A549 (cell line): ENCODE measurements at regions not wholly inside any gene's neighbourhood (a gene's known extent, or its start where the extent isn't known, plus 50 kb on each side); places are given as distances from the start of the nearest gene placed in this dataset.

Source experiments
- ATAC-seq, 2 experiments: fragments of 200-7000 bp in 1 of 2; fragments of >200 bp in 1 of 2; cut with Nextera tagmentation in 1 of 2; cut with Tn5 transposase in 1 of 2; 3 replicates each; pipeline versions ENCODE4 v1.8.0 to v1.9.1; 2018 to 2020; ENCODE audit warnings: mild to moderate bottlenecking in 1 of 2, moderate library complexity in 1 of 2
- CTCF ChIA-PET: fragments of 300-600 bp; sonication (Branson Sonifier 250); formaldehyde crosslinking; extraction: SDS; loops from one replicate; lab custom pipeline; 2021; ENCODE audit warnings: antibody characterized with exemption, inconsistent platforms; lab: Yijun Ruan, JAX
- POLR2A ChIA-PET: fragments of 350-600 bp; formaldehyde crosslinking; extraction: SDS; loops from one replicate; lab custom pipeline; 2021; ENCODE audit warnings: antibody characterized with exemption, inconsistent platforms; lab: Yijun Ruan, JAX
- DNase-seq, 2 experiments: peaks; one replicate each; pipeline versions ENCODE4 v3.0.0 to v3.0.0-alpha.2; 2011 to 2016; ENCODE audit warnings: low read depth in 1 of 2, low spot score in 1 of 2
- FAIRE-seq: peaks from 2 replicates; lab custom pipeline; 2011; peaks lifted over from hg19 to GRCh38; lab: Jason Lieb, UNC
- H3K27ac ChIP-seq, 2 experiments: fragments of >200 bp; sonication (Bioruptor Twin); formaldehyde crosslinking; 3 replicates each; pipeline ENCODE4 v1.5.1; 2016 to 2017
- H3K4me1 ChIP-seq: fragments of >200 bp; sonication (Bioruptor Twin); formaldehyde crosslinking; 3 replicates; pipeline ENCODE4 v1.6.1; 2016
- H3K4me2 ChIP-seq: fragments of >200 bp; sonication (Bioruptor Twin); formaldehyde crosslinking; 3 replicates; pipeline ENCODE4 v1.6.1; 2016
- H3K4me3 ChIP-seq: fragments of >200 bp; sonication (Bioruptor Twin); formaldehyde crosslinking; 3 replicates; pipeline ENCODE4 v1.5.1; 2016
- H3K9me3 ChIP-seq: fragments of >200 bp; sonication (Bioruptor Twin); formaldehyde crosslinking; 3 replicates; pipeline ENCODE4 v1.6.1; 2016
- BHLHE40 ChIP-seq: IDR thresholded peaks from 2 replicates; pipeline ENCODE4 v1.6.1; 2012; ENCODE audit warnings: low read depth, low read length, inconsistent platforms
- CBX8 ChIP-seq: fragments of 200-600 bp; sonication (generic); IDR thresholded peaks from 2 replicates; pipeline ENCODE4 v1.6.1; 2016
- CHD4 ChIP-seq: fragments of 200-600 bp; sonication (generic); IDR thresholded peaks from 2 replicates; pipeline ENCODE4 v1.6.1; 2016; ENCODE audit warnings: antibody characterized with exemption, mild to moderate bottlenecking, borderline replicate concordance
- E2F6 ChIP-seq: IDR thresholded peaks from 2 replicates; pipeline ENCODE4 v1.6.1; 2012; ENCODE audit warnings: low read depth, borderline replicate concordance
- EHMT2 ChIP-seq: fragments of 200-600 bp; sonication (generic); IDR thresholded peaks from 2 replicates; pipeline ENCODE4 v1.6.1; 2016; ENCODE audit warnings: antibody characterized with exemption, low read depth, mild to moderate bottlenecking, moderate library complexity
- EP300 ChIP-seq, 2 experiments: fragments of >200 bp; sonication (Bioruptor Twin); formaldehyde crosslinking; IDR thresholded peaks; 2 replicates in 1 of 2; 3 replicates in 1 of 2; pipeline ENCODE4 v1.6.1; 2016 to 2017
- ESRRA ChIP-seq: fragments of 150-350 bp; IDR thresholded peaks from 2 replicates; pipeline ENCODE4 v1.6.1; 2014; ENCODE audit warnings: mild to moderate bottlenecking, low read length, borderline replicate concordance
- GATA3 ChIP-seq: IDR thresholded peaks from 2 replicates; pipeline ENCODE4 v1.6.1; 2012; ENCODE audit warnings: borderline replicate concordance
- HEYL ChIP-seq: fragments of 250-450 bp; sonication (Bioruptor Pico); IDR thresholded peaks from 2 replicates; pipeline ENCODE4 v1.8.0; 2021; ENCODE audit warnings: mild to moderate bottlenecking, moderate library complexity
- HOXA7 ChIP-seq: fragments of 250-450 bp; sonication (Bioruptor Pico); IDR thresholded peaks from 2 replicates; pipeline ENCODE4 v1.5.0; 2020; ENCODE audit warnings: mild to moderate bottlenecking, moderate library complexity
- HOXB5 ChIP-seq: fragments of 250-450 bp; sonication (Bioruptor Pico); IDR thresholded peaks from 2 replicates; pipeline ENCODE4 v1.5.0; 2020; ENCODE audit warnings: mild to moderate bottlenecking, moderate library complexity
- JUN ChIP-seq, 2 experiments: fragments of >200 bp; sonication (Bioruptor Twin); formaldehyde crosslinking; IDR thresholded peaks; 2 replicates in 1 of 2; 3 replicates in 1 of 2; pipeline ENCODE4 v1.6.1; 2016 to 2017
- KDM1A ChIP-seq: fragments of 200-600 bp; sonication (generic); IDR thresholded peaks from 2 replicates; pipeline ENCODE4 v1.6.1; 2016; ENCODE audit warnings: low read depth, mild to moderate bottlenecking
- MAFK ChIP-seq: fragments of 450-650 bp; IDR thresholded peaks from 2 replicates; pipeline ENCODE4 v1.6.1; 2014; ENCODE audit not compliant: partially characterized antibody
- MAX ChIP-seq: IDR thresholded peaks from 2 replicates; pipeline ENCODE4 v1.6.1; 2012
- NPAS2 ChIP-seq: fragments of 250-450 bp; sonication (Bioruptor Pico); IDR thresholded peaks from 2 replicates; pipeline ENCODE4 v1.8.0; 2022; ENCODE audit warnings: mild to moderate bottlenecking, moderate library complexity, borderline replicate concordance
- POLR2A ChIP-seq: IDR thresholded peaks from 2 replicates; pipeline ENCODE4 v1.6.1; 2012; ENCODE audit warnings: mild to moderate bottlenecking, low read length
- POLR2AphosphoS2 ChIP-seq: conservative IDR thresholded peaks from 2 replicates; pipeline ENCODE4 v1.6.1; 2012; ENCODE audit warnings: low read length, improper control_type of control experiment, inconsistent platforms
- RAD21 ChIP-seq, 2 experiments: fragments of >200 bp in 1 of 2; sonication (Bioruptor Twin) in 1 of 2; formaldehyde crosslinking in 1 of 2; IDR thresholded peaks in 1 of 2; conservative IDR thresholded peaks in 1 of 2; 2 replicates in 1 of 2; 3 replicates in 1 of 2; pipeline ENCODE4 v1.6.1; 2012 to 2018; ENCODE audit warnings: inconsistent platforms in 1 of 2
- RARB ChIP-seq: fragments of 250-450 bp; sonication (Bioruptor Pico); IDR thresholded peaks from 2 replicates; pipeline ENCODE4 v1.8.0; 2021; ENCODE audit warnings: mild to moderate bottlenecking, moderate library complexity
- RNF2 ChIP-seq: fragments of 200-600 bp; sonication (generic); IDR thresholded peaks from 2 replicates; pipeline ENCODE4 v1.6.1; 2016; ENCODE audit warnings: low read depth, mild to moderate bottlenecking, antibody characterized with exemption, moderate library complexity, borderline replicate concordance
- SMC3 ChIP-seq: fragments of >200 bp; sonication (Bioruptor Twin); formaldehyde crosslinking; IDR thresholded peaks from 3 replicates; pipeline ENCODE4 v1.6.1; 2018; ENCODE audit warnings: inconsistent platforms
- TFCP2L1 ChIP-seq: fragments of 250-450 bp; sonication (Bioruptor Pico); IDR thresholded peaks from 2 replicates; pipeline ENCODE4 v1.5.0; 2021; ENCODE audit warnings: mild to moderate bottlenecking
- TP53 ChIP-seq: fragments of 250-450 bp; sonication (Bioruptor Pico); IDR thresholded peaks from 2 replicates; pipeline ENCODE4 v1.5.0; 2021; ENCODE audit warnings: mild to moderate bottlenecking, moderate library complexity
- ZSCAN20 ChIP-seq: fragments of 250-450 bp; sonication (Bioruptor Pico); IDR thresholded peaks from 2 replicates; pipeline ENCODE4 v1.8.0; 2022; ENCODE audit warnings: mild to moderate bottlenecking, moderate library complexity
- WGBS: methylation state at CpG from one replicate; pipeline ENCODE4 v1.1.6; 2017; ENCODE audit errors: missing lambda C conversion rate; 5-methylcytosine and 5-hydroxymethylcytosine counted together
- TF ChIP-seq, protein P1 (sequence below): fragments of >200 bp; sonication (Bioruptor Twin); formaldehyde crosslinking; IDR thresholded peaks from 2 replicates; pipeline ENCODE4 v1.6.1; 2016
- TF ChIP-seq, protein P2 (sequence below): fragments of 250-450 bp; sonication (Bioruptor Pico); IDR thresholded peaks from 2 replicates; pipeline ENCODE4 v1.5.0; 2020; ENCODE audit warnings: low read depth, mild to moderate bottlenecking, moderate library complexity
- TF ChIP-seq, protein P3 (sequence below): IDR thresholded peaks from 2 replicates; pipeline ENCODE4 v1.6.1; 2012
- TF ChIP-seq, protein P4 (sequence below): fragments of >200 bp; sonication (Bioruptor Twin); formaldehyde crosslinking; IDR thresholded peaks from 3 replicates; pipeline ENCODE4 v1.6.1; 2016
- TF ChIP-seq, protein P5 (sequence below): fragments of 250-450 bp; sonication (Bioruptor Pico); IDR thresholded peaks from 2 replicates; pipeline ENCODE4 v1.5.0; 2021; ENCODE audit warnings: mild to moderate bottlenecking, moderate library complexity, borderline replicate concordance

- TF ChIP-seq ESRRA (no peak), BHLHE40 (no peak), POLR2AphosphoS2 (no peak), CHD4 (no peak), CBX8 (no peak), JUN (IDR thresholded peaks at IDR 0.05) (no peak), ZSCAN20 (CRISPR knock-in tag) (no peak), TP53 (CRISPR knock-in tag) (no peak), POLR2A (no peak), RARB (CRISPR knock-in tag) (no peak), MAFK (no peak), TFCP2L1 (CRISPR knock-in tag) (no peak), HOXA7 (CRISPR knock-in tag) (no peak), RAD21 (conservative IDR thresholded peaks at IDR 0.05 in 1 of 2, IDR thresholded peaks at IDR 0.05 in 1 of 2) (no peak), EHMT2 (no peak)
- TF ChIP-seq, protein P1, sequence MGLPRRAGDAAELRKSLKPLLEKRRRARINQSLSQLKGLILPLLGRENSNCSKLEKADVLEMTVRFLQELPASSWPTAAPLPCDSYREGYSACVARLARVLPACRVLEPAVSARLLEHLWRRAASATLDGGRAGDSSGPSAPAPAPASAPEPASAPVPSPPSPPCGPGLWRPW: no peak
- TF ChIP-seq, protein P2, sequence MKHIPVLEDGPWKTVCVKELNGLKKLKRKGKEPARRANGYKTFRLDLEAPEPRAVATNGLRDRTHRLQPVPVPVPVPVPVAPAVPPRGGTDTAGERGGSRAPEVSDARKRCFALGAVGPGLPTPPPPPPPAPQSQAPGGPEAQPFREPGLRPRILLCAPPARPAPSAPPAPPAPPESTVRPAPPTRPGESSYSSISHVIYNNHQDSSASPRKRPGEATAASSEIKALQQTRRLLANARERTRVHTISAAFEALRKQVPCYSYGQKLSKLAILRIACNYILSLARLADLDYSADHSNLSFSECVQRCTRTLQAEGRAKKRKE (CRISPR knock-in tag): no peak
- TF ChIP-seq, protein P3, sequence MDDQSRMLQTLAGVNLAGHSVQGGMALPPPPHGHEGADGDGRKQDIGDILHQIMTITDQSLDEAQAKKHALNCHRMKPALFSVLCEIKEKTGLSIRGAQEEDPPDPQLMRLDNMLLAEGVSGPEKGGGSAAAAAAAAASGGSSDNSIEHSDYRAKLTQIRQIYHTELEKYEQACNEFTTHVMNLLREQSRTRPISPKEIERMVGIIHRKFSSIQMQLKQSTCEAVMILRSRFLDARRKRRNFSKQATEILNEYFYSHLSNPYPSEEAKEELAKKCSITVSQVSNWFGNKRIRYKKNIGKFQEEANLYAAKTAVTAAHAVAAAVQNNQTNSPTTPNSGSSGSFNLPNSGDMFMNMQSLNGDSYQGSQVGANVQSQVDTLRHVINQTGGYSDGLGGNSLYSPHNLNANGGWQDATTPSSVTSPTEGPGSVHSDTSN: no peak
- TF ChIP-seq, protein P4, sequence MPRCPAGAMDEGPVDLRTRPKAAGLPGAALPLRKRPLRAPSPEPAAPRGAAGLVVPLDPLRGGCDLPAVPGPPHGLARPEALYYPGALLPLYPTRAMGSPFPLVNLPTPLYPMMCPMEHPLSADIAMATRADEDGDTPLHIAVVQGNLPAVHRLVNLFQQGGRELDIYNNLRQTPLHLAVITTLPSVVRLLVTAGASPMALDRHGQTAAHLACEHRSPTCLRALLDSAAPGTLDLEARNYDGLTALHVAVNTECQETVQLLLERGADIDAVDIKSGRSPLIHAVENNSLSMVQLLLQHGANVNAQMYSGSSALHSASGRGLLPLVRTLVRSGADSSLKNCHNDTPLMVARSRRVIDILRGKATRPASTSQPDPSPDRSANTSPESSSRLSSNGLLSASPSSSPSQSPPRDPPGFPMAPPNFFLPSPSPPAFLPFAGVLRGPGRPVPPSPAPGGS: no peak
Measured at GRCh38 chr3:26763723-26764122, 141.2 kb downstream of the LRRC3B start.

DNA sequence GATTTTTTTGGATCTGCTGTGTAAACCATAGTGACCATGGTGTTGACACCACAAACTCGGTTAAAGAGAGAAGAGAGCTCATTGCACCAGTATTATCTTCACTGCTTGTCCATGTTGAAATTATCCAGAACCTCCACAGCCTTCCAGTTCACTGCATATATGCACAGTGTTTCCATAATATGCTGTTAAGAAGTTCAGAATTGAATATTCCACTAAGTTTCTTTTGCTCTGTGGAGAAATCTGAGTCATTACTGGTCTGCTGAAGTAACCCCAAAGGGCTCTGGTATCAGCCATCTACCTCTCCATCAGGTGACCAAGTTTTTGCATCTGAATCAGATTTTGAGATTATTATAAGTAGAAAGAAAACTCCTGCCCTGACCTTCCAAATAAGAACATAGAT, 143.5 kb downstream of the LRRC3B start:
- no peak for TF ChIP-seq NPAS2 (CRISPR knock-in tag)
- no peak for TF ChIP-seq E2F6
- no peak for TF ChIP-seq RNF2
- TF ChIP-seq HEYL (CRISPR knock-in tag): no peak
- TF ChIP-seq HOXB5 (CRISPR knock-in tag): no peak
- TF ChIP-seq, protein P2 (CRISPR knock-in tag): no peak
- TF ChIP-seq MAX: no peak
- no peak for TF ChIP-seq KDM1A
- TF ChIP-seq, protein P5, sequence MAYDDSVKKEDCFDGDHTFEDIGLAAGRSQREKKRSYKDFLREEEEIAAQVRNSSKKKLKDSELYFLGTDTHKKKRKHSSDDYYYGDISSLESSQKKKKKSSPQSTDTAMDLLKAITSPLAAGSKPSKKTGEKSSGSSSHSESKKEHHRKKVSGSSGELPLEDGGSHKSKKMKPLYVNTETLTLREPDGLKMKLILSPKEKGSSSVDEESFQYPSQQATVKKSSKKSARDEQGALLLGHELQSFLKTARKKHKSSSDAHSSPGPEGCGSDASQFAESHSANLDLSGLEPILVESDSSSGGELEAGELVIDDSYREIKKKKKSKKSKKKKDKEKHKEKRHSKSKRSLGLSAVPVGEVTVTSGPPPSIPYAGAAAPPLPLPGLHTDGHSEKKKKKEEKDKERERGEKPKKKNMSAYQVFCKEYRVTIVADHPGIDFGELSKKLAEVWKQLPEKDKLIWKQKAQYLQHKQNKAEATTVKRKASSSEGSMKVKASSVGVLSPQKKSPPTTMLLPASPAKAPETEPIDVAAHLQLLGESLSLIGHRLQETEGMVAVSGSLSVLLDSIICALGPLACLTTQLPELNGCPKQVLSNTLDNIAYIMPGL (CRISPR knock-in tag): no peak
- TF ChIP-seq SMC3: no peak
- no peak for TF ChIP-seq GATA3
- TF ChIP-seq EP300 (IDR thresholded peaks at IDR 0.05): no peak
- H3K9me3 ChIP-seq: no peaks in the 10 kb centered on the region
- H3K4me1 ChIP-seq: no peaks in the 10 kb centered on the region
- 0% methylated on average over 1 of the region's 1 CpG for WGBS
- H3K27ac ChIP-seq: no peak overlapping the region
- CTCF ChIA-PET: no interaction called here
- ATAC-seq (no peak), FAIRE-seq (no peak), DNase-seq (no peak)
- POLR2A ChIA-PET: no interaction called here
- H3K4me2 ChIP-seq: no peak overlapping the region
- H3K4me3 ChIP-seq: no peak overlapping the region

More at GRCh38 chr3:26763723-26764122, 141.2 kb downstream of the LRRC3B start:
- DNase-seq (no peak), ATAC-seq (no peak), FAIRE-seq (no peak)
- Histone ChIP-seq H3K9me3 (no peaks in the 10 kb centered on the region), H3K27ac (no peak overlapping the region), H3K4me1 (no peaks in the 10 kb centered on the region), H3K4me3 (no peak overlapping the region), H3K4me2 (no peak overlapping the region)
- CTCF ChIA-PET: no interaction called here
- POLR2A ChIA-PET: no interaction called here
